NCI-H2029 (cell line): ENCODE measurements at regions not wholly inside any gene's neighbourhood (a gene's known extent, or its start where the extent isn't known, plus 50 kb on each side); places are given as distances from the start of the nearest gene placed in this dataset.
"Not testable (repeated sequence)": the region's sequence is repeated elsewhere in the genome, so short reads cannot be mapped to it uniquely, and the experiment has no call there.

ENCODE experiments used
- DNase-seq: peaks from one replicate; lab custom pipeline; 2025; lab: John Stamatoyannopoulos, UW

DNA sequence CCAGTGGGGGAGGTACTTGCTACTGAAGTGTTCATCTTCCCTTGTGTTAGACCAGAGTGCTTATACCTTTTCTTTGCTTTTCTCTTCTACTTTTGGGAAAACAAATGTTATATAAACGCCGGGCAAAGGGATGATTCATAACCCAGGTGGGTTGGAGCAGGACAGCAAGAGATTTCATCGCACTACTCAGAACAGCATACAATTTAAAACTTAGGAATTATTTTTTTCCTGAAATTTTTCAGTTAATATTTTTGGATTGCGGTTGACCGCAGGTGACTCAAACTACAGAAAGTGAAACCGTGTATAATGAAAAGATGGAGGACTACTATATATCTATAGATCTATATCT is 270.0 kb upstream of the RGMA start:
- DNase-seq: no peak

DNA sequence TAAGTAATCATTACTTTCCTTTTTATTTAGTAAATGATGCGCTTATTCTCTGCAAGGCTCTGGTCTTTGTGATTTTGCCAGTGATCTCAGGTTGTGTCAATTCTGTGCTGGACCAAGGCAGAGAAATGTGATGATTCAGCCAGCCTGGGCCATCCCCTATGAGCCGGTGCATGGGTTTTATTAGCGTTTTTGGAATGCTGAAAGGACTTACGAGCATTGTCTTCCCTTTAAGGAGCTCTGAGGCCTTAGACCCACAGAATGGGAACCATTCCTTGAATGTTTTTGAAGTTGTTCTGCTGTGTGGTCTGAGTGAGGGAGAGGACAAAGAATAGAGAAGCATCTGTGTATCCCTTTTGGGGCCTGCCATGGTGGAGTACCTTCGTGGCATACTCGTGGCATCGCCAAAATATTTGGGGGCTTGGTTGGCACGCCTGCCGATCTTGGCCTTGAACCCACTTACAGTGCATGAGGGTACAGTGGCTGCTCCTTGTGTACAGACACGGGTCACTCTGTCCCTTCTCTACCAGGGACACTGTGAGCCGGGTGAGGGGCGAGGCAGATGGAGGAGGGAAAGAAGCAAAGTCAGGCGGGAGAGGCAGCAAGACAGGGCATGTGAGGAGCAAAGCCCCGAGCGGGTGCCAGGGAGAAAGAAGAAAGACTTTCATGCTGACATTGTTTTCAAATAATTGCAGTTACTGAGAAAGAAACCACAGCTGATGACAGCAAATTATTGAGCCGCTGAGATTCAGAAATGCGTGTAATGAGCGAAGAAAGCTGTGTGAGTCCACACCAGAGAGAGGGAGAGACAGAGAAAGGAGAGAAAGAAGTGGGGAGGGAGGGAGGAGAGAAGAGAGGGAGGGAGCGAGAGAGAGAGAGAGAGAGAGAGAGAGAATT is 269.4 kb upstream of the RGMA start:
- no peak for DNase-seq

DNA sequence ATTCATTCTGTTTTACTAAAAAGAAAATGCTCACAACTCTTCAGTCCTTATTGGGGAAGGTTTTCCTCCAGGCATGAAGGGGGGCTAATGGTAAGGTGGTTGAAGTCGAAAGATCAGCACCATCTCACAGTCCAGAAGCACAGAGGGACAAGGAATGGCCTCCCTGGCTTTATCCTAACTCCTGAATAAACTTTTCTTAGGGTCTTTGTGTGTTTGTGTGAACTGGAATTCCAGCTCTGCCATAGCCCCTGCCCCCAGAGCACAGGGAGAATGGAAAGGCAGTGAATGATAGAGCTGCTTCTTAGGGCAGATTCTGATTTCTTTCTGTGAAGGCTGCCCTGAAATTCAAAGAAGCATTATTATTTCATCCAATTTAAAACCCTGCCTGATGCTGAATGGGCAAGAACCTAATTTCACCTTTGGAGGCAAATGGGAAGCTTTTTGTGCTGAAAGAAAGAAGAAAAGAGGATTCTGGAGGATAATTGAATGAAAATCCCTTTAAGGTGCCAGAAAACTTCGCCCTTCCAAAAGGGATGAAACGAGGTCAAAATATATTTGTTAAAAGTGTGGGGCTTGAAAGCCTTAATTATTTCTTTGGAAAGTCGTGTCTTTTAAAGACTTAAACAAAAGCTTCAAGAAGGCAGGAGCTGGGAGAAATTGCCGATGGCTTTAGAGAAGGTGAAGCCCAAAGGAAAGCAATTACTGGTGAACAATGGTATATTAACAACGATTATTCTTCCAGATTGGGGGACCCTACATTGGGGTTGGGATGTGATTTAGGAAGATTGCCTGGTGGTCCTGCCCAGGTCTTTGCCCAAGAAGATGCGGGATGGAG is 259.9 kb upstream of the RGMA start:
- no peak for DNase-seq

DNA sequence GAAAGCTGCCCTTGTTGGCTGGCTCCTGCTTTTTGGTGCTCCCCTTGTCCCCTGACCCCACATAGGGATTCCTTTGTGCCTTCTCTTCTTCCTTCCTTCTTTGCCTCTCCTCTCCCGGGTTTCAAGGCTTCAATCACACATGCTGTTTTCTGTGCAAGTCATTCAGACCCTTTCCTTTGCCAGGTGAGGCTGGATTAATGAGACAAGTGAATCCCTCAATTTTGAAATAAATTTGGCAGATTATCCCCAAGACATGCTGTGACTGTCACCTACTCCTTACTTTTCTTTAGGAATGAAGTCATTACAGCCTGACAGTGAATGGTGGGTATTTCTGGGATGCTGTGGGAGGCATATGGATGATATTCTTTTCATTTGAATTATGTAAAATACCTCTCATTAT is 259.0 kb upstream of the RGMA start:
- no peak for DNase-seq

DNA sequence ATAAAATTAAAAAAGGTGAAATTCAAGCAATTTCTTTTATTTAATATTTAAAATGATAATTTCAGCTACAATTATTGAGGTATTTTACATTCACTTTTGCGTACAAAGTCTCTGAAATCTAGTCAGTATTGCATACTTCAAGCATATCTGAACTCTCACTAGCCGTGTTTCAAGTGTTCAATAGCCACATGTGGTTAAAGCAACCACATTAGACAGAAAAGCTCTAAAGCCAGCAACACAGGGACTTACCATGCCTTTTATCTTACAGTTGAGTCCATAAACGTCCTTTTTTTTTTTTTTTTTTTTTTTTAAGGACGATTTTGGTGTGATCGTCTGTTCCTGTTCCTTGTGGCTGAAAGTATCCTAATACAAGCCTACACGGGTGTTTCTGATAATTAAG is 257.0 kb upstream of the RGMA start:
- DNase-seq: no peak

DNA sequence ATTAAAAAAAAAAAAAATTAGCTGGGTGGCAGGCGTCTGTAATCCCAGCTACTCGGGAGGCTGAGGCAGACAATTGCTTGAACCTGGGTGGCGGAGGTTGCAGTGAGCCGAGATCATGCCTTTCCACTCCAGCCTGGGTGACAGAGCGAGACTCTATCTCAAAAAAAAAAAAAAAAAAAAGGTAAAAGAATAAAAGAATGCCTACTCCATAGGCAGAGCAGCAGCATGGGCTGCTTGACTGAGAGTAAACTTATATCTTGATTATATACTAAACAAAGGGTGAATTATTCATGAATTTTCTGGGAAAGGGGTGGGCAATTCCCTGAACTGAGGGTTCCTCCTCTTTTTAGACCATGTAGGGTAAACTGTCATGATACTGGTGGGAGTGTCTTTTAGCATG is 254.4 kb upstream of the RGMA start:
- not testable (repeated sequence) for DNase-seq

DNA sequence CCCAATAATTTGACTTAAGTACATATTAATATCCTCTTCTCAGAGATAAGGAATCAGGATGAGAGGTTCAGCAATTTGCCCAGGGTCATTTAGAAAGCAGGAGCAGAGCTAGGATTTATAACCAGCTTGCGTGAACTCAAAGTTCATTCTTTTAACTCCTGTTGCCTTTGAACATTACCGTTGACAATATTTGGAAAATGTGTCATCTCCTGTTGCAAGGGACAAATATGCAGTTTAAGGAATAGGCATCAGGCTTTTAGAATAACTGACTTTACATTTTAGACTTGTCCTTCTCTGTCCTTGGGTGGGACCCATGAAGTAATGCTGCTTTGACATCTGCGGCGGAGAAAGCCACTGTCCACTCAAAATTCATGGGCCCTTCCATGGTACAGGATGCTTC is 252.2 kb upstream of the RGMA start:
- DNase-seq: no peak

DNA sequence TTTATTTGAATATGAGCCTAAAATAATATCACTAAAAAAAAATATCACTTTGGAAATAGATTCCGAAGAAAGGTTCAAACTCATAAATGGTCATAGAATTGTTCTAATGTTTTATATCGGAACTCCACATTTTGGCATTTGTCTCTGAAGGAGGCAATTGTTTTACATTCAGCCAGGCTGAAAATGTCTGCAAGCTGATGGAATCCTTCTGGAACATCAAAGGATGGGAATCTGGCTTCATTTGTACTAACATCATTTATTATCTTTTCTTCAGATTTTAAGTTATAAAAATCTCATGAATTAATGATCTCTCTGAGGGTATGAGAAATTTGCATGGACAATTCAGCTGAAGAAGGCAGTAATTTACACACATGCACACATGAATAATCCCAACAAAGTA is 251.4 kb upstream of the RGMA start:
- DNase-seq: no peak

DNA sequence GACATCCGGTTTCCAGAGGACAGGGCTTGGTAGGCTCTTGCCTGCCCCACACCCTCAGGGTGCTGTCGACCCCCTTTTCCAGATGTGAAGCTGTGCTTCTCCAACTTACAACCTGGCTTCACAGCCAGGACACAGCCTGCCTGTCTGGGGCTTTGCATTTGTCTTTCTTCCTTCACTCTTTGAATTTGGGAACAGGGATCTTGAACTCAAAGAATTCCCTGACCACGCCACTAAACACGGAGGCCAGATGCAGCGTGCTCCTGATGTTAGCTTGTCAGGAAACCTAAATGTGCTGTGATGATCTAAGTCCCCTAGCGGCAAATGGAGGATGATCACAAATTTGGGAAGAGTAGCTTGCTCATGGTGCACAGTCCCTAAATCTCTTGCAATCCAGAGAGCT is 244.8 kb upstream of the RGMA start:
- no peak for DNase-seq

DNA sequence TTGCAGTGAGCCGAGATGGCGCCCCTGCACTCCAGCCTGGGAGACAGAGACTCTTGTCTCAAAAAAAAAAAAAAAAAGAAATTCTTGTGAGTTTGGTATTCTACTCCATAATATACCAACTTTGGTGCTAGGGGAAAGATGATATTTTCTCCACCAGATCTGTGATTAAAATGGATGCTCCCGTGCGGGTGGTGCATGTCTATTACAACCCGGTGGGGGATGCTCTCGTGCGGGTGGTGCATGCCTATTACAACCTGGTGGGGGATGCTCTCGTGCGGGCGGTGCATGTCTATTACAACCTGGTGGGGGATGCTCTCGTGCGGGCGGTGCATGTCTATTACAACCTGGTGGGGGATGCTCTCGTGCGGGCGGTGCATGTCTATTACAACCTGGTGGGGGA is 244.1 kb upstream of the RGMA start:
- not testable (repeated sequence) for DNase-seq

DNA sequence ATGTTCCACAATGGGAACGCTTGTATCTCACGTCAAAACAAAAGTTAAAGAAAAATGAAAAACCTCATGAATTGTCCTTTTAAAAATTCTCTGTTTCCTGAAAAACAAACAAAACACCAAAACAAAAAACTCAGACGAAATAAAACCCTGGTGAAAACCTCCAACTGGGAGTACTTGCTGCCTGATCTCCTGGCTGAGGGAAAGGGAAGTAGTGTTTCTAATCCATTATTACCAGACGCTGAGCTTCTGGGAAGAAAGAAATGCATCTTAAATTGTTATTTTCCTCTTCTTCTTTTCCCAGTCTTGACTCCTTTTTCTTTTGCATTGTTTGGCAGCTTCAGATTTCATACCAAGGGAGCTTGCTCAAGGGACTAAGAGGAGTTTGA is 243.2 kb upstream of the RGMA start:
- DNase-seq: no peak

DNA sequence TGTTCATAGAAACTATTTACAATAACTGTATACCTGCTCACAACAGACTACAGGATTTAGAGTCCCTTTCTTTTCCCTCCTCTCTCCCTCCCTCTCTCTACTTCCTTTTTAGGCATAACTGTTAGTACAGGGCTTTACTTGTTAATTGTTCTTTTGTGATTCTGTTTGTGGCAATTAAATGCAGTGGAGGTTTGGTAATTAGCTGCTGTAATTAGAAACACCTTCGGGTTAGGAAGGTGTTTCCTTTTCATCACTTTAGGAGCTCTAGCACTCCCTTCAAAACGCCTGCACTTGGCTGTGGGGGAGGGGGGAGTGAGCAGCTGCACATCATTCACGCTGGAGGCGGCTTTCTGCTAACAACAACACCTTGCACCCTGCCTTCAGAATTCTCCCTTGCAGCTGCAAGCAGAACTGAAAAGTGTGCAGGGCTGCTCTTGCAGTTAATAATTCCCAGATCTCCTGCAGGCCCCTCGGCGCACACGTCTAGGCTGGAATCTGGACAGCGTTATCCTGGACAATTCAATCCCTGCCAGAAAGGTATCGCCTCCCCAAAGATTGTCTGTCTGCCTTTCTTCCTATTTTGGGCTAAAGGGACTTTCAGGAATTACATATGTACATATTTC is 242.6 kb upstream of the RGMA start:
- peak; percentile 8 for DNase-seq

DNA sequence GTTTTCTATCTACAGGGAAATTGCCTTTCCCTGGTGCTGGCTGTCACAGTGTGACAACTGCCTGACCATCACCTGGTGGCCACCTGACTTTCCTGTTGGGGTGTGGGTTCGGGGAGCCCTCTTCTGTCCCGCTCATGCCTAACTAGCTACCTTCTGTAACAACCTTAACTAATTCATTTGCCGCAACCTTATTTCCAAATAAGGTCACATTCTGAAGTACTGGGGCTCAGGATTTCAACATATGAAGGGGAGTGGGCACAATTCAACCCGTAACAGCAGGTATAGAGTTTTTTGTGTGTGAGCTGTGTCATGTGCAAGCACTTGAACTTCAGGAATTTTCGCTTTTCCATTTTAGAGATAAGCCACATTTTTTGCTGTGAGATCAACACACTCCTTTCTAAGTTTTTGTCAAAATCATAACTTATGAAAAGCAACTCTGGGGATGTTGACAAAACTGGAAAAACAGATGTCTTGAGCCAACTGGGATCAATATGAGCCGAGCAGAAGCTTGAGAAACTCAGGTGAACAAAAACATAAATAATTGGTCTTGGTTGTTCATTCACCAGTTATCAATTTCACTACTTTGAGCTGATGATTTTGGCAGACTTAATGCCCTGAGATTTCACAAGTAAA is 242.0 kb upstream of the RGMA start:
- DNase-seq: no peak

DNA sequence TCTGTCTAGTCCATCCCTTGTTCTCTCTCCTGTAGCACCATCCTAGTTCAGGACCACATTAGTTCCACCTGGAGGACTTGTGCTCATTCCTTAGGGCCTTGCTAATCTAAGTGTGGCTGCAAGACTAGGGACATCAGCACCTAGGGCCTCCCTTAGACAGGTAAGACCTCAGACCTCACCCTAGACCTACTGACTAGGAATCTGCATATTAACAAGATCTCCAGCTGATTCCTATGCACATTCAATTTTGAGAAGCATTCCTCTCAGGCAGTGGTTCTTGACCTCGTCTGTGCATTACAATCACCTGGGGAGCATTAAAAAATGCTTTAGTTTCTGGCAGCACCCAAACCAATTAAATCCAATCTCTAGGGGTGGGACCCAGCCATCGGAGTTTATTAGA is 238.4 kb upstream of the RGMA start:
- no peak for DNase-seq

DNA sequence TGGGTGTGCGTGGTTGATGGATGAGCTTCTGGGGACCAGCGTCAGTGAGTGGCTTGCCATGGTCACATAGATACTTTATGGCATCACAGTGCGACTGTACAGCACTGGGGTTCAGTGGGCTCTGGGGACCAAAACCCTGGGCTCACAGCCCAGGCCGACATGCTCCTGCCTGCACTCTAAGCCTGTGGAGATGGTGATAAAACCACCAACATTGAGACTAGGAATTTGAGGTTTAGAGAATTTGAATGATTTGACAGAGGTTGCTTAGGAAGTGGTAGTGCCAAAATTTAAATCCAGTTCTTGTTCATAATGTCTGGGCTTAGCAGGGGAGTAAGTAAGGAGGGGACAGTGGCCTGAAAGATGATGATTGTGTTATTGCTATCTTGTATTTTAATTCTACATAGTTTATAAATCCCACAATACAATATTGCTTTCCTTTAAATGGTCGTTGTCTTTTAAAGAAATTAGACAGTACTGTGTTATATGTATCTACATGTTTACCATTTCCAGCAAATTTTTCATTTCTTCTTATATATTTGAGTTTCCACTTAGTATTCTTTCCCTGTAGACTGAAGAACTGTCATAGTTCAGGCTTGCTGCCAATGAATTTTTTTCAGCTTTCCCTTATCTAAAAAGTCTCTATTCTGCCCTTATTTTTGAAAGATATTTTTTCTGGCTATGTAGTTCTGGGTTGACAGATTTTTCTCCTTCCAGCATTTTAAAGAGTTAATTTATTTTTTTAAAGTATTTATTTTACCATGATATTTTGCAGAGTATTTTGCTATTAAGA is 235.4 kb upstream of the RGMA start:
- DNase-seq: no peak

DNA sequence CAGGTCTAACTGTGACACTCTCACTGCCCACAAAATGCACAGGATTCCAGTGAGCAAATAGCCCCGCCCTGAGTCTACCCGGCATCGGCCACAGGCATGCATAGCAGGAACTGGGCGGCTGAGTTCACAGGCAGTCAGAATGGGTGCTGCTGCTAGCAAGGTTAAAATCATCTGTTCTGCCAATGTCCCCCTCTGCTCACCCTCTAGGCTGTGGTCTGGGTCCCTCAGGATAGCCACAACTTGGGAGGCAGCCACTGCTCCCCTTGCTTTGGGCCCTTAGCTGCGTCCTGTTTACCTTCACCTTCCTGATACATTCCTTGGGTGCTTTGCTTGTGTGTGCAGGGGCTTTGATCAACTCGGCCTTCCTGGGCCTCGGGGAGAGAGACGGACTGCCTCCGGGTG is 232.9 kb upstream of the RGMA start:
- DNase-seq: no peak

DNA sequence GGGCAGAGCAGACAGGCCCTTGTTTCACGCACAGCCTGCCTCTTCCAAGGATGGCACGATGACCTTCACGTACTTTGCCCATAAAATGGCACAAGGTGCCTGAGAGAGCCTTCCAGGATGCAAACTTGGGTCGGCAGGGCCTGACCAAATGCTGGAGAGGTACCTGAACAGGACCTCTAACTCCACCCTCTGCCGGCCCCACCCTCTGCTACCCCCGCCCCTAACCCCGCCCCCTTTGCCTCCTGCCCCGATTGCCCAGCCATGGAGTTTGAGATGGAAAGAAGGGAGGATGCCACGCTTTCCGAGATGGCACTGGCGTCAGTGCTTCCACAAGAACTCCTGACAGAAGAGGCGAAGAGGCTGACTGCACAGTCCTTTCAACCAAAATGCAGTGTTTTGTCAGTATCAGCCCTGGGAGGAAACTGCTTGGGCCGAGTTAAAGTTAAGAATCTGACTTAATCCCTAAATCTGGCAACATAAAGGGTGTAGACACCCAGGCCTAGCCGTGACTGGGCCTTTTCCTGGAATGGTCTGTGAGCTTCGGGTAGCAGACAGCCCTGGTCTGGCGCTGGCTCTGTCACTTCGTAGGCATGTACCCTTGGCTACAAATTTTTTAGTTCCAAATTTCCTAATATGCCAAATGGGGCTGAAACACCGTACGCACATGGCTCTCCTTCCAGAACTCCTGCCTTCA is 230.3 kb upstream of the RGMA start:
- no peak for DNase-seq

DNA sequence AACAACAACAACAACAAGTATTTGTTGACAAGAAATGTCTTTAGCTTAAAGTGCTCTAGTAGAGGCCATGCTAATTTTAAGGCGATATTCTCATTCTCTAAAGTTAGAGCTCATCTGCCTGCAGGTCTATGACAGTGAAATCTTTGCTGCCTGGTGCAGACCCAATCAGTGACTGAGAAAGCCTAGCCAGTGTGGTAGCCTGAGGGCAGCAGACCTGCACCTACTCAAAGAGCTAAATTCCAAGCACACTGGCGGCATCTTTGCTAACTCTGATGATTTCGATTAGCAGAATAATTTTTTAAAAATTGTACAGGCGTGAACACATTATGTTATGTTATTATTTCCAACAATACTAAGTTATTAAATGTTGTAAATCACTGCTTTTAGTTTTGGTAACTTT is 228.8 kb upstream of the RGMA start:
- no peak for DNase-seq

DNA sequence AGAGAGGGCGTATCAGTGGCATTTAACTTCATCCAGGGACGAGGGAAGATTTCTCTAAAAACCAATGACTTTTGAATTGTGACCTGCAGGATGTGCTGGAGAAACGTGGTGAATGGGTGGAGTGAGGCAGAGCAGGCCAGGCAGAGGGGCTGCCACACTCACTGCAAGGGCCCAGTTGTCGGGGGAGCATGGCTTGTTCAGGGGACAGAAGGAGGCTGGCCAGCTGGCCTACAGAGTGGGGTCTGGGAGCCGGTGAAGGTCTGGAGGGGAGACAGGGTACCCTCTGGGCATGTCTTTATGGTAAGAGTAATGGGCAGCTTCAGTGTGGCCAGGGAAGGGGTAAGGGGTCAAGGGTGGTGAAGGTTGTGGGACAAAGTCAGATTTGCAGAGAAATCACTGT is 225.2 kb upstream of the RGMA start:
- DNase-seq: no peak

DNA sequence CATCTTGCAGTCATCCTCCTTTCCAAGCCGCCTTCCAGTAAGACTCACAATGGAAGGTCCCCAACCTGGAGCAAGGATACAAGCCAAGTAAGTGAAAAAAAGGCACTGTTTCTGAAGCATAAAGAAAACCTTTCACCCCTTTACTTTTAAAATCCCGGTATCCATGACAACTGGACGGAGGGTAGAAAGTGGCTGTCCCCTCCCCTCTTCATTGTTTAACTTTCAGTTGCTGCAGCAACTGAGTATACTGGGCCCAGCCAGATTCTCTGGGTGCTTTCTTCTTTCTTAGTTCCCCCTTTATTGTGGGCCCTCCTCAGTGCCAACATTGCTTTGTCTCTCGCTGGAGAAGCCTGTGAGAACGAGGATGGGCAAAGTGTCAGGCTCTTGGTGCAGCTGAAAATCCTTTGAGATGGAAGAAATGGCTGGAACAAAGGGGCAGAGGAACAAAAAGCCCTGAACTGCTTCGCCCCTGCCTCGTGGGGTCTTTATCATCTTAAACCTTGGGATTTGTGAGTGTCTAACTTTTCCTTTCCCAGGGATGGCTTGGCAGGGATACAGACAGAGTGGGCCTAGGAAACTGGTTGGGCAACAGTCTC is 224.0 kb upstream of the RGMA start:
- DNase-seq: no peak

DNA sequence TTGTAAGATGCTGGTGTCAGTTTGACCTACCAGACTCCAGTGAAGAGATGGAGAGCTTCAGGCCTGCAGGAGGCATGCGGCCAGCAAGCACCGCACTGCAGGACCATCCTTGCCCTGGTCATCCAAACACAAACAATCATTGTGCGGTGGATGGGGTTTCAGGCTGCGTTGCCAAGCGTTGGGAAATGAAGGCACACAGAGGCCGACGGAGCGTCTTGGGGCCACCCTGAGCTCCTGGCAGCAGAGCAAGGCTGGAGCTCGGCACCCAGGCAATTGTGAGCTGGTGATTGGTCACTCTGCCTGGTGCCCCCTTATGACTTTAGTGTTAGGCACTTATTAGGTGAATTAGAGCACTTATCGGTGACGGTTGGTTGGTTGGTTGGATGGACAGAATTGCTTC is 222.6 kb upstream of the RGMA start:
- no peak for DNase-seq
